ENCODE measurements at regions not wholly inside any gene's neighbourhood (a gene's known extent, or its start where the extent isn't known, plus 50 kb on each side); places are given as distances from the start of the nearest gene placed in this dataset.

GRCh38 chr4:96991083-96991482 is 1151.2 kb downstream of the PDHA2 start:
- TF ChIP-seq CTCF (IDR thresholded peaks at IDR 0.05) (no peak), POLR2A (IDR thresholded peaks at IDR 0.05) (no peak)

Measured in body of pancreas (tissue), 4 donors.